Endothelial cell (in vitro differentiated cells): ENCODE measurements at regions not wholly inside any gene's neighbourhood (a gene's known extent, or its start where the extent isn't known, plus 50 kb on each side); places are given as distances from the start of the nearest gene placed in this dataset.

Experiments
- DNase-seq: peaks from one replicate; pipeline ENCODE4 v3.0.0; 2021; ENCODE audit warnings: low spot score
- H3K27ac Mint-ChIP-seq: one replicate; pipeline ENCODE4 v1.8.0; 2021; ENCODE audit warnings: mixed read lengths, inconsistent platforms; ENCODE audit not compliant: unreplicated experiment
- H3K27me3 Mint-ChIP-seq: one replicate; pipeline ENCODE4 v1.8.0; 2021; ENCODE audit warnings: mild to moderate bottlenecking, moderate library complexity, mixed read lengths, inconsistent platforms; ENCODE audit not compliant: unreplicated experiment
- H3K36me3 Mint-ChIP-seq: one replicate; pipeline ENCODE4 v1.8.0; 2021; ENCODE audit warnings: mild to moderate bottlenecking, low read depth, mixed read lengths, inconsistent platforms; ENCODE audit not compliant: unreplicated experiment
- H3K4me1 Mint-ChIP-seq: one replicate; pipeline ENCODE4 v1.8.0; 2021; ENCODE audit warnings: mild to moderate bottlenecking, mixed read lengths, inconsistent platforms; ENCODE audit not compliant: unreplicated experiment
- H3K4me3 Mint-ChIP-seq: one replicate; pipeline ENCODE4 v1.8.0; 2021; ENCODE audit warnings: mild to moderate bottlenecking, mixed read lengths, inconsistent platforms; ENCODE audit not compliant: unreplicated experiment
- H3K9me3 Mint-ChIP-seq: one replicate; pipeline ENCODE4 v1.8.0; 2021; ENCODE audit warnings: mixed read lengths, inconsistent platforms; ENCODE audit not compliant: unreplicated experiment
- TF ChIP-seq, protein P1 (sequence below): fragments of 200-600 bp; sonication (generic); IDR thresholded peaks from one replicate; pipeline ENCODE4 v1.5.0; 2021; ENCODE audit warnings: antibody characterized with exemption; ENCODE audit not compliant: unreplicated experiment

DNA sequence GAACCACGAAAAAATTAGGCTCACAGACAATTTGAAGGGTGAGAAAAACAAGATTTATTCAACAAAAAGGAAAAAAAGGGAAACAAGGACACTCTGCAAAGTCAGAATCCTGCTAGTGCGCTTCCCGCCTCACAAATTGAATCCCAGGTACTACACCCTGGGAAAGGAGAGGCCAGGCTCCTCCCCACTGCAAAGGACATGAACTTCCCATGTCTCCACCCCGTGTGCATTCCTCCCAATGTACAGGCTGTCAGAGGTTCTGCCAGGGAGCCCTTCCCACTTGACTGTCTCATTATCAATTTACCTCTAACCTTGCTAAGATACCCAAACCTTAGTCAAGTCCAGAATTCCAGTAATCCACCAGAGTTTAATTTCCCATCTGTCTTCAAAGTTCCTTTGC lies 70.4 kb upstream of the CDK1 start:
- no peaks in the 10 kb centered on the region for H3K9me3 Mint-ChIP-seq
- H3K4me3 Mint-ChIP-seq: no peak overlapping the region
- no peaks in the 10 kb centered on the region for H3K36me3 Mint-ChIP-seq
- H3K27ac Mint-ChIP-seq: no peak overlapping the region
- H3K4me1 Mint-ChIP-seq: peaks cover 4% of the 10 kb centered on the region
- no peak for DNase-seq
- no peaks in the 10 kb centered on the region for H3K27me3 Mint-ChIP-seq
- TF ChIP-seq, protein P1, sequence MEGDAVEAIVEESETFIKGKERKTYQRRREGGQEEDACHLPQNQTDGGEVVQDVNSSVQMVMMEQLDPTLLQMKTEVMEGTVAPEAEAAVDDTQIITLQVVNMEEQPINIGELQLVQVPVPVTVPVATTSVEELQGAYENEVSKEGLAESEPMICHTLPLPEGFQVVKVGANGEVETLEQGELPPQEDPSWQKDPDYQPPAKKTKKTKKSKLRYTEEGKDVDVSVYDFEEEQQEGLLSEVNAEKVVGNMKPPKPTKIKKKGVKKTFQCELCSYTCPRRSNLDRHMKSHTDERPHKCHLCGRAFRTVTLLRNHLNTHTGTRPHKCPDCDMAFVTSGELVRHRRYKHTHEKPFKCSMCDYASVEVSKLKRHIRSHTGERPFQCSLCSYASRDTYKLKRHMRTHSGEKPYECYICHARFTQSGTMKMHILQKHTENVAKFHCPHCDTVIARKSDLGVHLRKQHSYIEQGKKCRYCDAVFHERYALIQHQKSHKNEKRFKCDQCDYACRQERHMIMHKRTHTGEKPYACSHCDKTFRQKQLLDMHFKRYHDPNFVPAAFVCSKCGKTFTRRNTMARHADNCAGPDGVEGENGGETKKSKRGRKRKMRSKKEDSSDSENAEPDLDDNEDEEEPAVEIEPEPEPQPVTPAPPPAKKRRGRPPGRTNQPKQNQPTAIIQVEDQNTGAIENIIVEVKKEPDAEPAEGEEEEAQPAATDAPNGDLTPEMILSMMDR: no peak

DNA sequence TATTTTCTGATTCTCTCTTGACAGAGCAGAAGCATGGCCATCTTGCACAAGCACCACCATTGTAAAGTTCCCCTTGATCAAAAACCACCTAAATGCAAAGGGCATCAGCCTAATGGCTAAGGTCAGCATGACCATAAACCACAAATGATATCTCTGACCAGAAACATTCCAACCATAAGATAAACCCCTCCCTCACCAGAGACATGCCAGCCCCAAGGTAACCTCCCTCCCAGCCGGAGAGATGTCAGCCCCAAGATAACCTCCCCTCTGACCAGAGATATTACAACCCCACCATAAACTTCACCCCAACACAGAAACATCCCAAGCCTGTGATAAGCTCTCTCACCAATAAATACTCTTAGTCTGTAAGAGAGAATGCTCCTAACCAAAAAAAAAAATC lies 72.1 kb upstream of the CDK1 start:
- Mint-ChIP-seq H3K27me3 (no peaks in the 10 kb centered on the region), H3K27ac (no peak overlapping the region), H3K36me3 (no peaks in the 10 kb centered on the region), H3K4me3 (no peak overlapping the region), H3K9me3 (no peaks in the 10 kb centered on the region), H3K4me1 (peaks cover 4% of the 10 kb centered on the region)
- no peak for DNase-seq
- TF ChIP-seq, protein P1: no peak

DNA sequence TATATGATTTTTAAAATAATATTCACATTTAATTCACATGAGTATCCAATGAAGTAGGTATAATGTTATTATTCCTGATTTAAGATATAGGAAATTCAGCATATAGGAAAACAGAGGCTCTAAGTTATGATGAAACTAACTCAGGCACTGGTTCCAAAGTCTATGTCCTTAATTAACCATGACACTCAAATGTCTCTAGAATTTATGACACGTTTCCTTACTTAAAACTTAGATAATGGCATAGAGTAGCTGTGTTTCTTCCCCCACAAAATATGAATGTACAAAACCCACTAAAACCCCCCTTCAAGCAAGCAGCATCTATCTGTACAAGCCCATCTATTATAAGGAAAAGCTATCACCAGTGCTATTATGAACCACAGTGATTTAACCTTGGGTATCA lies 72.9 kb upstream of the CDK1 start:
- H3K4me1 Mint-ChIP-seq: peaks cover 4% of the 10 kb centered on the region
- no peaks in the 10 kb centered on the region for H3K9me3 Mint-ChIP-seq
- TF ChIP-seq, protein P1: no peak
- DNase-seq: no peak
- H3K27me3 Mint-ChIP-seq: no peaks in the 10 kb centered on the region
- no peak overlapping the region for H3K27ac Mint-ChIP-seq
- no peaks in the 10 kb centered on the region for H3K36me3 Mint-ChIP-seq
- no peak overlapping the region for H3K4me3 Mint-ChIP-seq

DNA sequence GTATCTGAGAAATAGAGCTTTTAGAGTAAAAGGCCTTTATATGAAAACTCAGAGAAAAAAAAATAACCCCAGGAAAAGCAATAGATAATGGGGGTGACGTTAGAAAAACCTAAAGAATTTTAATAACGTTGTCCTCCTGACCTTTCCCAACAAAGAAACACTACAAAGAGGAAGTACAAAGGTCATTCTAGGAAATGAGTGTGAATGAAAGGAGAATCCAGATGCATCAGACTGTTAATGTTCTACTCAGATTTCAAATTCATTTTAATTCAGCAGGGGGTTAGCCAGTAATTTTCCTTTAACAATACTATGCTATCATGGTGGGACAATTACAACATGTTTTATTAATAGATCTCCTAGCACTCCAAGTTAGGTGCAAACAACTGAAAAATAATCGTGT lies 73.8 kb upstream of the CDK1 start:
- Mint-ChIP-seq H3K4me1 (peaks cover 4% of the 10 kb centered on the region), H3K4me3 (no peak overlapping the region), H3K36me3 (no peaks in the 10 kb centered on the region), H3K27ac (no peak overlapping the region), H3K9me3 (no peaks in the 10 kb centered on the region), H3K27me3 (no peaks in the 10 kb centered on the region)
- no peak for DNase-seq
- TF ChIP-seq, protein P1: no peak

DNA sequence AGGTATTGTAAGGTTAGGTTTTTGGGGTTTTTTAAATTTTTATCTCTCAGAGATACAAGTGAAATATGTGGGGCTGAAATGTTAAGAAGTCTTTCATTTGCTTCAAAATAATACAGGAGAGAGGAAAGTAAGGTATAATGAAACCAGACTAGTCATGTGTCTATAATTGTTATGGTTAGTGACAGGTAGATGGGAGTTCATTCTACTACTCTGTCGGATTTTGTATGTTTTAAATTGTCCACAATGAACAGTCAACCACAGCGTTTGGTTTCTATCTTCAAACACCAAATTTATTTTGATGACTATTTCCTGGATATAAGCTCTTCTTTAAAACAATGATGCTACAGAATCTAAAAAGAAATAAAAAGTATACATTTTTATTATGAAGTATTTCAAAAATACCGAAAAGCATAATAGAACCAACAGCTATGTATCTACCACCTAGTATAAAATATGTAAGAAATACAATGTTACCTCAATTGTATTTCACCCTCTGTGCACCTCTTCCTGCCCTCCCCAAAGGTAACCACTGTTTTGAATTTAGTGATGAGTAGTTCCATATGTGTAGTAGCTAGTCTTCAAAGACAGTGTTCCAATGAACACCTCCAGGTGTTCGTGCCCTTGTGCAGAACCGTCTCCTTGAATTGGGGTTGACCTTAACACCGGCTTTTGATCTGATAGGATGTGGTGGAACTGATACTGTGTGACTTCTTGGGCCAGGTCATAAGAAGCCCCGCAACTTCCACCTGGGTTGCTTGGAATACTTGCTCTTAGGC lies 74.8 kb upstream of the CDK1 start:
- Mint-ChIP-seq H3K27me3 (no peaks in the 10 kb centered on the region), H3K36me3 (no peaks in the 10 kb centered on the region), H3K9me3 (no peaks in the 10 kb centered on the region), H3K27ac (no peak overlapping the region), H3K4me1 (peaks cover 4% of the 10 kb centered on the region), H3K4me3 (no peak overlapping the region)
- TF ChIP-seq, protein P1: no peak
- no peak for DNase-seq
